ENCODE measurements at regions not wholly inside any gene's neighbourhood (a gene's known extent, or its start where the extent isn't known, plus 50 kb on each side); places are given as distances from the start of the nearest gene placed in this dataset.

GRCh38 chr9:86795047-86795442 lies 152.3 kb downstream of the GAS1 start:
- no peak for DNase-seq

- no peak for DNase-seq
These were observed 152.8 kb downstream of the GAS1 start for GRCh38 chr9:86794391-86795046.

DNA sequence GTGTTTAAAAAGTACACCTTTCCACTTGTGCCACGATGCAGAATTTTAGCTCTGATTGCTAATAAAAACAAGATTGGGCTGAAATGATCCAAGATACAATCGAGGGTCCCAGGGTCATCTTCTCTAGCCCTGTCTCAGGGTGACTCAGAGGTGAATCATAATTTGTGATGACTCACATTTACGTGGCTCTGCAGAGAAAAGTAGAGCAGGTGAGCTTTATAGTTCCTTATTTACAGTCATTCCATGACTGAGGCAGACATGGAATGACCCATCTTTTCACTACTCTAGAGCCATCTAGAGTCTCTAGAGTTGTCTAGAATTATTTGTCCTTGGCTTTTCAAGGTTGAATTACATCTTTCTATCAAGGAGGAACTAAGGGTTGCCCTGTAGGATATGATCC lies 155.2 kb downstream of the GAS1 start:
- no peak for DNase-seq

- DNase-seq, result no peak
These were observed 156.5 kb downstream of the GAS1 start for GRCh38 chr9:86790805-86791204.

GRCh38 chr9:86788456-86788855 lies 158.8 kb downstream of the GAS1 start:
- DNase-seq, result no peak

- no peak for DNase-seq
These were observed 163.4 kb downstream of the GAS1 start for GRCh38 chr9:86783884-86784283.

GRCh38 chr9:86782831-86783230 lies 164.5 kb downstream of the GAS1 start:
- no peak for DNase-seq

- DNase-seq, result no peak
These were observed 168.5 kb downstream of the GAS1 start for GRCh38 chr9:86778761-86779160.

DNA sequence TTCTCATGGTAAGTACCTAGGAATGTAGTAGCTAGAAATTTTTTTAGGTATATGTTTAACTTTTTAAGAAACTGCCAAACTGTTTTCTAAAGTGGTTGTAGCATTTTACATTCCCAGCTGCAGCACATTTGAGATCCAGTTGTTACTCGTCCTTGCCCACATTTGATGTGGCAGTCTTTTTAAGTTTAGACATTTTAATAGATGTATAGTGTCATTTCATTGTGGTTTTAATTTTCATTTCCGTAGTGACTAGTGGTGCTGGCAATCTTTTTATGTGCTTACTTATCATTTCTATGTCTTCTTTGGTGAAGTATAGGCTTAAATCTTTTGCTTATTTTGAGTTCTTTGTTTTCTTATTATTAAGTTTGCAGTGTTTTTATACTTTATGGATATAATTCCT lies 171.6 kb downstream of the GAS1 start:
- DNase-seq, result no peak

DNA sequence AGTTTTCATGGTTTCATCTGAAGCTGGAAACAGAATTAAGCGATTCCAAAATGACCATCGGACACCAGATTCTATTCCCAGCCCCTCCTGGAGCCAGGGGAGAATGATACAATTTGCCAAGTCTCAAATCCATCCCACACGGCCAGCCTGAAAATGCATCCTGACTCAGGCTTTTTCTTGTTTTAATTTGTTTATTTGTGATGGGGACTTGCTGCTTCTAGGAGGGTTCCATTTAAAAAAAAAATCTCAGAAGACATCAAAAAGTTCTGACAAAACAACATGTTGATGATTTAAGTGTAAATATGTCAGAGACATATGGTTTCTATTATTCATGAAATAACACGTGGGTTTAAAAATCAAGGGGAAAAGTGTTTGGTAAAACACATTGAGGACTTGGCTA lies 173.2 kb downstream of the GAS1 start:
- no peak for DNase-seq

DNA sequence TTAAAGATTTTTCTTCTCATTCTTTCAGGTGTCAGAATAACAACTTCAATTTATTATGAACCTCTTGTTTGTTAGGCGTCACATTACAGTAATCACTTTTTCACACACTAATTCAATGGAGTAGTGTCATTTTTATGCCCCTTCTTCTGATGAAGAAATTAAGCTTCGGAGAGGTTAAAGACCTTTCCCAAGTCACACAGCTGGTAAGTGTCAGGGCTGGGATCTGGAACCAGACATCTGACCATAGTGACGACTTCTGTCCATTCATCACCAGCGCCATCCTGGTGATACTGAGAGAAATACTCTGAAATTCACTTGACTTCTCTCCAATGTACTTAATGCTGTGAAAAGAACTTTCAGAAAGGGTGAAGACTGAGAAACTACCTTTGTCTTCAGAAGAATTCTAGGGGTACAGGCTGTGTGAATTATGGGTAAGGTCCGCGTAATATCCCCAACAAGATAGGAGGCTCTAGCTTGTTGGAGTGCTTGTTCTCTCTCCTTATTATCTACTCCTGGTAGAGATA lies 173.8 kb downstream of the GAS1 start:
- no peak for DNase-seq

DNA sequence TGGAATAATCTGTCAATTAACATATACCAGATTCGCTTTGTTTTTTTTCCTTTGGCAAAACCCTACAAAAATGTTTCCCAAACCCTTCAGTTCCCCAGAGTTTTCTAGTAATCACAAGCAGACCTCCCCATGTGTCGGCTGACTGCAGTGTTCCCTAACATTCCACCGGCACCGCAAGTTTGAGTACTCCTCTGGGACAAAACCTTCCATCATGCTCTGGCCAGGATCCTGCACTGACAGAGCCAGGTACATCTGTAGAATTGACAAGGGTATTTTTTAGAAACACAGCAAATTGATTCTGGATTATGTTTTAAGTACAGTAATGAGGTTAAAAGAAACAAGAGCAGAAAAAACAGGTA lies 174.7 kb downstream of the GAS1 start:
- DNase-seq, result no peak

- no peak for DNase-seq
These were observed 175.2 kb downstream of the GAS1 start for GRCh38 chr9:86771941-86772634.

DNA sequence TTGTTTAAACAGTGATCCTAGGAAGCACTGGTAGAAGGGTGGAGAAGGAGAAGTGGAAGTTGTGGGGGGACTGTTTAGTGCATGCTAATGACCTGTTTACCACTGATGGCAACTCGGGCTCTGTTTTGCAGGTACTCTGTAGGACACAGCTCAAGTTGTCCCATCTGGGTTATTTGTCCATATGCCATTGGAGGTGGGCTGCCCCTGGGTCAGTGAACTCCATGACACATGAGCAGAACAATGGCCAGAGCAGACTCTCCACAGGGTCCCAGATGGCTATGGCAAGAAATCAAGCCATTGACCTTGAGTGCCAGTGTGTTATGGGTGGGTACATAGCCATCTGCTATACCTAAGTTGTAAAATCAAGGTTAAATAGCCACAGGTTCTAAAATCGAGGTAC lies 175.9 kb downstream of the GAS1 start:
- no peak for DNase-seq

- DNase-seq, result no peak
These were observed 178.6 kb downstream of the GAS1 start for GRCh38 chr9:86768709-86769108.

DNA sequence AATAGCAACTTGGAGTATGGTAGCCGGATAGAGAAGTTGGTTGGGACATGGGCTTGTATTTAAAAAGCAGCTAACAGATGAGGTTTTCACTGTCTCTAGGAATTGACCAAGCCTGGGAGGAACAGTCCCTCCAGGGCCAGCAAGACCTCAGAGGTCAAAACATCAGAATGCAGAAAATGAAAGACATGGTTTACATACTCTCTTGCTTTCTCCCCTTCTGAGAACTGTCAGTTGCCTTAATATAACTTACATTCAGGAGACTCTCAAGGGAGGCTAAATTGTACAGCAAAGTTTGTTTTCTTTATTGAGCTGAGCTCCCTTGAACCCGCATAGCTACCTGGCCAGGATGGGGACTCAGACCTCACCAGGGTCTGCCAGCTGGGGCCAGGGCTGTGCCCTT lies 179.3 kb downstream of the GAS1 start:
- no peak for DNase-seq

DNA sequence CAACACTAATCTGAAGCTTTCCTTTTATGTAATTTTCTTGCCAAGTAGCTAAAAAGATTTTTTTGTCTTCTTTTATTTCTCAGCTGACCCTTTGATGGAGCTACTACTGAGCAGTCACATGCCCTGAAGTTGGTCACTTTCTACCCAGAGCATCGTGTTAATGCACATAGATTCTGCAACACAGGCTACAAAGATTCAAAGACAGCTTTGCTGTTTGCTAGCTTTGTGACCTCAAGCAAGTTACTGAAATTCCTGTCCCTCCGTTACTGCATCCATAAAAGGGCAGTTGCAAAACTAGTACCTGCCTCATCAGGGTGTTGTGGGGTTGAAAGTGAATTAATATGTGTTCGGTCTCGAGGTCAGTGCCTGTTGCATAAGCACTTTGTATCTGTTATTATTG lies 179.9 kb downstream of the GAS1 start:
- no peak for DNase-seq

DNA sequence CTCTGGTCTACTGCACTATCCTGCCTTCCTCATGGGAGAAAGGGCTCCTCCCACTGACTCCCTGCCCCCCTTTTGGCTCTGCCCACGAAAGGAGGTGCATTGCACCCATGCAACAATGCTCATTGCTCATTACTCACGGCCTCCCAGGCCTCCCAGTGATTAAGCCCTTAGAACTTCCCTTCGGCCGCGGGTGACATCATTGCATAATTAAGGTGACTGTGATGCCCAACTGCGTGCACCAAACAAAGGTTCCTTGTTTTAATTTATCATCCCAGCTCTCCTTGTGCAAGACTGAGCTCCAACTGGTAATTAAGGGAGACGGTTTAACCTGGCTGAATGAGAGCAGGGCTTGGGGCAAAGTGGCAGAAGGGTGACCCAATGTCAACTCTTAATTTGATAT lies 180.4 kb downstream of the GAS1 start:
- DNase-seq, result no peak

DNA sequence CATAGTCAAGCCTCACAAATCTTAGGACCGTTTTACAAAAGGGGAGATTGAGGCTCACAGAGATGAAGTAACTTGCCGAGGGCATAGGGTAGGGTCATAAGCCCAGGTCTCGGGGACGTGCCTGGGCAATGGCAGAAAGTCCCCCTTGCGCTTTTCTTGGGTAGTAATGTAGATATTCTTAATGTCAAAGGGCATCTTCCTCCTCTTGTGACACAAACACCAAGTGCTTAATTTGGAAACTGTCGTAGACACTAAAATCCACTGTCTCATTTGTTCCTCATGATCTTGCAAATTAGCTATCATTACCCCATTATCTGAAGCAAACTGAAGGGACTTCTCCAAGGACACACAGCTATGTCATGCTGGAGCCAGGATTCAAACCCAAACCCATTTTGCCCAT lies 180.8 kb downstream of the GAS1 start:
- DNase-seq, result no peak

- no peak for DNase-seq
These were observed 181.4 kb downstream of the GAS1 start for GRCh38 chr9:86765746-86766430.

GRCh38 chr9:86764671-86765343 lies 182.5 kb downstream of the GAS1 start:
- no peak for DNase-seq

DNA sequence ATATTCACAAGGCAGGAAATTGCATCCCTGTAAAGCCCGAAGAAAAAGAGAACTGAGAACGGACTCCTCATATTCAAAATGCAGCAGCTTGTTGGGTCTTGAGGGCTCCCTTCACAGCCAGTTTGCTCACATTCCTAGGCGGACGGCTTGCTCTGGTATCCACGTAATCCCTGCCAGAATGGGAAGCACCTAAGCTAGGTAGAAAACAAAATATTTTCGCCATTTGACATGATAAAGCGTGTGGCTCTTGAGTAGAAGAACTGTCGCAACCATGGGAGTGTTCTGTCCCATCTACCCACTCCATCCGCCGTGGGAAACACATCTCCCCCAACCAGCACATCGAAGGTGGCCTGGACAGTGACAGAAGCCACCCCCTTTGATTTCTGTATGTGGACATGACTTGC lies 183.1 kb downstream of the GAS1 start:
- DNase-seq, result no peak

- peak; percentile 1 for DNase-seq
These were observed 183.5 kb downstream of the GAS1 start for GRCh38 chr9:86763791-86764190.

DNA sequence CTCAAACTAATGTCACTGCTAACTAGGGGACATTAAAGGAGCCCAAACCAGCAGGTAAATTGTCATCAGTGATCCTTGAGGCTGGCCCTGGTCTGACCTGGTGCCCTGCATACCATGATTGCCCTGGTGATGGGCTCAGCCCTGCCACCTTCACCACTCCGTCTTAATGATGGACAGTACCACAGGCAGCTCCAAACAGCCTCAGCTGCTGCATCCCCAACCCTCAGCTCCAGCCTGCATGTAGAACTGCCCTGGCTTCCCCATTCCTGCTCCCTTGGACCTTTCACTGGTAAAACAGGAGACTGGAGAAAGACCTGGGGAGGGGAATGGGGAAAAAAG lies 190.0 kb downstream of the GAS1 start:
- DNase-seq, result no peak
